HG03196 (cell line): ENCODE measurements at regions not wholly inside any gene's neighbourhood (a gene's known extent, or its start where the extent isn't known, plus 50 kb on each side); places are given as distances from the start of the nearest gene placed in this dataset.
A peak's percentile ranks its signal among the peaks of the same experiment; 100 is the strongest.
"Not testable (repeated sequence)": the region's sequence is repeated elsewhere in the genome, so short reads cannot be mapped to it uniquely, and the experiment has no call there.

Experiments used
- ATAC-seq: cut with Tn5 transposase; IDR thresholded peaks from one replicate; pipeline ENCODE4 v1.9.1; 2021; ENCODE audit not compliant: unreplicated experiment

- no peak for ATAC-seq
Observed at GRCh38 chr4:183814461-183814860, 90.6 kb upstream of the STOX2 start.

GRCh38 chr4:183816077-183816476 lies 89.0 kb upstream of the STOX2 start:
- no peak for ATAC-seq

- no peak for ATAC-seq
Observed at GRCh38 chr4:183816882-183817509, 88.1 kb upstream of the STOX2 start.

- ATAC-seq, result not testable (repeated sequence)
Observed at GRCh38 chr4:183818591-183818990, 86.5 kb upstream of the STOX2 start.

- no peak for ATAC-seq
Observed at GRCh38 chr4:183821076-183821853, 83.8 kb upstream of the STOX2 start.

GRCh38 chr4:183823434-183823833 lies 81.7 kb upstream of the STOX2 start:
- ATAC-seq, result no peak

- no peak for ATAC-seq
Observed at GRCh38 chr4:183825346-183825745, 79.8 kb upstream of the STOX2 start.

- no peak for ATAC-seq
Observed at GRCh38 chr4:183826461-183826860, 78.6 kb upstream of the STOX2 start.

- no peak for ATAC-seq
Observed at GRCh38 chr4:183828125-183828524, 77.0 kb upstream of the STOX2 start.

GRCh38 chr4:183828839-183829238 lies 76.3 kb upstream of the STOX2 start:
- ATAC-seq, result no peak

GRCh38 chr4:183830438-183830985 lies 74.6 kb upstream of the STOX2 start:
- ATAC-seq, result no peak

- ATAC-seq, result no peak
Observed at GRCh38 chr4:183831026-183831446, 74.1 kb upstream of the STOX2 start.

- ATAC-seq, result no peak
Observed at GRCh38 chr4:183831683-183832082, 73.4 kb upstream of the STOX2 start.

- ATAC-seq, result no peak
Observed at GRCh38 chr4:183832776-183833450, 72.2 kb upstream of the STOX2 start.

GRCh38 chr4:183834252-183834651 lies 70.9 kb upstream of the STOX2 start:
- no peak for ATAC-seq

- no peak for ATAC-seq
Observed at GRCh38 chr4:183837222-183837621, 67.9 kb upstream of the STOX2 start.

- no peak for ATAC-seq
Observed at GRCh38 chr4:183838987-183839712, 66.0 kb upstream of the STOX2 start.

GRCh38 chr4:183840311-183840710 lies 64.8 kb upstream of the STOX2 start:
- peak; percentile 67 for ATAC-seq

GRCh38 chr4:183841001-183841400 lies 64.1 kb upstream of the STOX2 start:
- no peak for ATAC-seq

- no peak for ATAC-seq
Observed at GRCh38 chr4:183842129-183842528, 63.0 kb upstream of the STOX2 start.

- ATAC-seq, result no peak
Observed at GRCh38 chr4:183843248-183843671, 61.8 kb upstream of the STOX2 start.
